Mucosa of descending colon (tissue), 3 donors: ENCODE measurements at regions not wholly inside any gene's neighbourhood (a gene's known extent, or its start where the extent isn't known, plus 50 kb on each side); places are given as distances from the start of the nearest gene placed in this dataset.
"Not testable (repeated sequence)": the region's sequence is repeated elsewhere in the genome, so short reads cannot be mapped to it uniquely, and the experiment has no call there.

Experiments used
- ATAC-seq: fragments of 200-7000 bp; cut with Tn5 transposase; one replicate; pipeline ENCODE4 v1.9.1; 2020; ENCODE audit warnings: mild to moderate bottlenecking, moderate library complexity
- DNase-seq, 3 donors: peaks; one replicate each; pipeline ENCODE4 v3.0.0-alpha.2; 2020
- H3K36me3 ChIP-seq: fragments of 200-600 bp; one replicate; pipeline ENCODE4 v1.8.0; 2021; ENCODE audit warnings: low read depth, mild to moderate bottlenecking
- H3K4me1 ChIP-seq: fragments of 200-600 bp; one replicate; pipeline ENCODE4 v1.8.0; 2021; ENCODE audit warnings: low read depth, mild to moderate bottlenecking
- H3K4me3 ChIP-seq: fragments of 200-600 bp; one replicate; pipeline ENCODE4 v1.8.0; 2021; ENCODE audit warnings: mild to moderate bottlenecking
- H3K9me3 ChIP-seq: fragments of 200-600 bp; one replicate; pipeline ENCODE4 v1.8.0; 2021; ENCODE audit warnings: mild to moderate bottlenecking
- CTCF ChIP-seq: fragments of 200-600 bp; IDR thresholded peaks from one replicate; pipeline ENCODE4 v1.8.0; 2022; ENCODE audit warnings: antibody characterized with exemption, mild to moderate bottlenecking
- intact Hi-C, 2 donors: fragments of 100-400 bp; cut with DNase I in 1 of 2; cut with micrococcal nuclease in 1 of 2; formaldehyde crosslinking; loops; one replicate each; pipeline versions ENCODE4 v1.11.0 to v1.11.1; 2022; cut with DNase I, micrococcal nuclease
- donor health status: DM: no; HTN: no; CAD: no; lungs with moderate emphysema.
- donor health status: DM: no; HTN: no; CAD: no.
- donor health status: DM: no; HTN: yes; CAD: no.

GRCh38 chr5:104573949-104574709, 1011.5 kb upstream of the NUDT12 start:
- Histone ChIP-seq H3K4me1 (no peaks in the 10 kb centered on the region), H3K4me3 (no peak overlapping the region), H3K36me3 (no peaks in the 10 kb centered on the region), H3K9me3 (no peaks in the 10 kb centered on the region)
- intact Hi-C loops = no loop called here
- ATAC-seq (no peak), DNase-seq (no peak)
- TF ChIP-seq CTCF = no peak

GRCh38 chr5:104569621-104570020, 1007.0 kb upstream of the NUDT12 start:
- no peak for TF ChIP-seq CTCF
- intact Hi-C loops = no loop called here

GRCh38 chr5:104564530-104564929, 1001.9 kb upstream of the NUDT12 start:
- DNase-seq (no peak), ATAC-seq (no peak)
- TF ChIP-seq CTCF = no peak
- Histone ChIP-seq H3K9me3 (no peaks in the 10 kb centered on the region), H3K4me1 (no peaks in the 10 kb centered on the region), H3K36me3 (no peaks in the 10 kb centered on the region), H3K4me3 (no peak overlapping the region)
- intact Hi-C loops = no loop called here

More at GRCh38 chr5:104569621-104570020, 1007.0 kb upstream of the NUDT12 start:
- DNase-seq = no peak
- Histone ChIP-seq H3K4me1 (no peaks in the 10 kb centered on the region), H3K36me3 (no peaks in the 10 kb centered on the region), H3K4me3 (no peak overlapping the region), H3K9me3 (no peaks in the 10 kb centered on the region)
- ATAC-seq = no peak

GRCh38 chr5:104556957-104557356, 994.4 kb upstream of the NUDT12 start:
- Histone ChIP-seq H3K4me1 (no peaks in the 10 kb centered on the region), H3K36me3 (no peaks in the 10 kb centered on the region), H3K9me3 (no peaks in the 10 kb centered on the region), H3K4me3 (no peak overlapping the region)
- TF ChIP-seq CTCF = no peak
- intact Hi-C loops = no loop called here
- DNase-seq = no peak
- no peak for ATAC-seq

- ATAC-seq = no peak
- intact Hi-C loops = no loop called here
- H3K9me3 ChIP-seq = no peaks in the 10 kb centered on the region
- H3K4me3 ChIP-seq = no peak overlapping the region
- no peak for TF ChIP-seq CTCF
- no peaks in the 10 kb centered on the region for H3K4me1 ChIP-seq
- no peak for DNase-seq
- no peaks in the 10 kb centered on the region for H3K36me3 ChIP-seq
These were observed 989.0 kb upstream of the NUDT12 start for GRCh38 chr5:104551628-104552027.

GRCh38 chr5:104546871-104547270, 984.3 kb upstream of the NUDT12 start:
- intact Hi-C loops, DNase-seq: not testable (repeated sequence)

More at GRCh38 chr5:104546871-104547270, 984.3 kb upstream of the NUDT12 start:
- H3K36me3 ChIP-seq, H3K4me3 ChIP-seq, H3K4me1 ChIP-seq, ATAC-seq, H3K9me3 ChIP-seq: not testable (repeated sequence)
